ENCODE measurements at regions not wholly inside any gene's neighbourhood (a gene's known extent, or its start where the extent isn't known, plus 50 kb on each side); places are given as distances from the start of the nearest gene placed in this dataset.

DNA sequence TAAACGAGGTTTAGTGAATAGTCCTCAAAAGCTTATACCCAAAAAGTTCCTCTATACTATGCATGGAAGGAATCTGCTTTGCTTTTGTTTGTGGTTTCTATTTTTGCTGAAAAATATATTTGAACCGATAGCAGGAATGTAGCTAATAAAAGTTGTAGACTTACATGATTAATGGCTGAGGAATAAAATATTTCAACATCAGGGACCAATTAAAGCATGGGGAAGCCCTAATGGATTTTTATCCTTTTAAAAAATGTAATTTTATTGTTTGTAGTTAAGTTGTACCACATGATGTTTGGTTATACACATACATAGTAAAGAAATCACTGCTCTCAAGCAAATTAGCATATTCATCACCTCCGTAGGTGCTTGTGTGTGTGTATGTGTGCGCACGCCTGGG lies 295.3 kb upstream of the CNTN5 start:
- Histone ChIP-seq H3K36me3 (replicated peaks in 1 of 2; ENCODE audit: control insufficient read depth in 1 of 2, insufficient read depth in 2 of 2, low read length in 1 of 2) (no peaks in the 10 kb centered on the region), H2AFZ (ENCODE audit: low read depth) (no peak overlapping the region), H3K79me2 (ENCODE audit: insufficient read depth) (no peaks in the 10 kb centered on the region), H3K9ac (no peak overlapping the region), H3K9me3 (0 out of 2 replicates have a peak, but pooled peaks cover 5% of the 10 kb centered on the region), H3K4me2 (no peak overlapping the region), H3K9me2 (no peaks in the 10 kb centered on the region), H3K27me3 (ENCODE audit: insufficient read depth) (no peaks in the 10 kb centered on the region), H3K4me3 (ENCODE audit: low read depth in 2 of 2, low read length in 1 of 2) (no peak overlapping the region), H4K20me1 (ENCODE audit: insufficient read depth) (no peaks in the 10 kb centered on the region), H3F3A (replicated peaks; ENCODE audit: insufficient read depth) (no peaks in the 10 kb centered on the region), H3K27ac (ENCODE audit: low read depth in 2 of 2, low read length in 1 of 2) (no peak overlapping the region), H3K4me1 (ENCODE audit: control insufficient read depth in 1 of 2, insufficient read depth in 2 of 2, low read depth in 1 of 2, low read length in 1 of 2) (no peaks in the 10 kb centered on the region)
- DNase-seq: no peak
- CTCF ChIA-PET: no interaction called here
- POLR2A ChIA-PET: no interaction called here
- WGBS (ENCODE audit: low lambda C conversion rate): 14% methylated on average over 5 of the region's 5 CpGs
- TF ChIP-seq, protein P1, sequence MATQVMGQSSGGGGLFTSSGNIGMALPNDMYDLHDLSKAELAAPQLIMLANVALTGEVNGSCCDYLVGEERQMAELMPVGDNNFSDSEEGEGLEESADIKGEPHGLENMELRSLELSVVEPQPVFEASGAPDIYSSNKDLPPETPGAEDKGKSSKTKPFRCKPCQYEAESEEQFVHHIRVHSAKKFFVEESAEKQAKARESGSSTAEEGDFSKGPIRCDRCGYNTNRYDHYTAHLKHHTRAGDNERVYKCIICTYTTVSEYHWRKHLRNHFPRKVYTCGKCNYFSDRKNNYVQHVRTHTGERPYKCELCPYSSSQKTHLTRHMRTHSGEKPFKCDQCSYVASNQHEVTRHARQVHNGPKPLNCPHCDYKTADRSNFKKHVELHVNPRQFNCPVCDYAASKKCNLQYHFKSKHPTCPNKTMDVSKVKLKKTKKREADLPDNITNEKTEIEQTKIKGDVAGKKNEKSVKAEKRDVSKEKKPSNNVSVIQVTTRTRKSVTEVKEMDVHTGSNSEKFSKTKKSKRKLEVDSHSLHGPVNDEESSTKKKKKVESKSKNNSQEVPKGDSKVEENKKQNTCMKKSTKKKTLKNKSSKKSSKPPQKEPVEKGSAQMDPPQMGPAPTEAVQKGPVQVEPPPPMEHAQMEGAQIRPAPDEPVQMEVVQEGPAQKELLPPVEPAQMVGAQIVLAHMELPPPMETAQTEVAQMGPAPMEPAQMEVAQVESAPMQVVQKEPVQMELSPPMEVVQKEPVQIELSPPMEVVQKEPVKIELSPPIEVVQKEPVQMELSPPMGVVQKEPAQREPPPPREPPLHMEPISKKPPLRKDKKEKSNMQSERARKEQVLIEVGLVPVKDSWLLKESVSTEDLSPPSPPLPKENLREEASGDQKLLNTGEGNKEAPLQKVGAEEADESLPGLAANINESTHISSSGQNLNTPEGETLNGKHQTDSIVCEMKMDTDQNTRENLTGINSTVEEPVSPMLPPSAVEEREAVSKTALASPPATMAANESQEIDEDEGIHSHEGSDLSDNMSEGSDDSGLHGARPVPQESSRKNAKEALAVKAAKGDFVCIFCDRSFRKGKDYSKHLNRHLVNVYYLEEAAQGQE (IDR thresholded peaks at IDR 0.05; ENCODE audit: low read depth, low read length): no peak
- TF ChIP-seq FOXM1 (IDR thresholded peaks at IDR 0.05; ENCODE audit: low read depth) (no peak), GABPA (IDR thresholded peaks at IDR 0.05; ENCODE audit: low read depth) (no peak), FOSL2 (IDR thresholded peaks at IDR 0.05; ENCODE audit: borderline replicate concordance, low read depth) (no peak), EZH2phosphoT487 (IDR thresholded peaks at IDR 0.05; ENCODE audit: borderline replicate concordance, low read depth) (no peak), NFIC (IDR thresholded peaks at IDR 0.05; ENCODE audit: borderline replicate concordance) (no peak), NRF1 (IDR thresholded peaks at IDR 0.05; ENCODE audit: low read depth, low read length) (no peak), RAD21 (IDR thresholded peaks at IDR 0.05; ENCODE audit: low read length) (no peak), POLR2AphosphoS5 (IDR thresholded peaks at IDR 0.05; ENCODE audit: low read depth, low read length) (no peak), FOXJ3 (CRISPR knock-in tag; IDR thresholded peaks at IDR 0.05) (no peak)
- TF ChIP-seq, protein P2, sequence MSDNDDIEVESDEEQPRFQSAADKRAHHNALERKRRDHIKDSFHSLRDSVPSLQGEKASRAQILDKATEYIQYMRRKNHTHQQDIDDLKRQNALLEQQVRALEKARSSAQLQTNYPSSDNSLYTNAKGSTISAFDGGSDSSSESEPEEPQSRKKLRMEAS (IDR thresholded peaks at IDR 0.05; ENCODE audit: low read depth): no peak
- TF ChIP-seq, protein P3, sequence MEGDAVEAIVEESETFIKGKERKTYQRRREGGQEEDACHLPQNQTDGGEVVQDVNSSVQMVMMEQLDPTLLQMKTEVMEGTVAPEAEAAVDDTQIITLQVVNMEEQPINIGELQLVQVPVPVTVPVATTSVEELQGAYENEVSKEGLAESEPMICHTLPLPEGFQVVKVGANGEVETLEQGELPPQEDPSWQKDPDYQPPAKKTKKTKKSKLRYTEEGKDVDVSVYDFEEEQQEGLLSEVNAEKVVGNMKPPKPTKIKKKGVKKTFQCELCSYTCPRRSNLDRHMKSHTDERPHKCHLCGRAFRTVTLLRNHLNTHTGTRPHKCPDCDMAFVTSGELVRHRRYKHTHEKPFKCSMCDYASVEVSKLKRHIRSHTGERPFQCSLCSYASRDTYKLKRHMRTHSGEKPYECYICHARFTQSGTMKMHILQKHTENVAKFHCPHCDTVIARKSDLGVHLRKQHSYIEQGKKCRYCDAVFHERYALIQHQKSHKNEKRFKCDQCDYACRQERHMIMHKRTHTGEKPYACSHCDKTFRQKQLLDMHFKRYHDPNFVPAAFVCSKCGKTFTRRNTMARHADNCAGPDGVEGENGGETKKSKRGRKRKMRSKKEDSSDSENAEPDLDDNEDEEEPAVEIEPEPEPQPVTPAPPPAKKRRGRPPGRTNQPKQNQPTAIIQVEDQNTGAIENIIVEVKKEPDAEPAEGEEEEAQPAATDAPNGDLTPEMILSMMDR (IDR thresholded peaks at IDR 0.05): no peak

- no peaks in the 10 kb centered on the region for H3K9me2 ChIP-seq
- no peak for TF ChIP-seq FOXM1 (IDR thresholded peaks at IDR 0.05; ENCODE audit: low read depth)
- no peak for TF ChIP-seq RXRA (IDR thresholded peaks at IDR 0.05; ENCODE audit: borderline replicate concordance, low read depth)
- no peak for TF ChIP-seq PBX3 (IDR thresholded peaks at IDR 0.05)
- TF ChIP-seq, protein P1 (IDR thresholded peaks at IDR 0.05; ENCODE audit: low read depth, low read length): no peak
- no peak for TF ChIP-seq GABPA (IDR thresholded peaks at IDR 0.05; ENCODE audit: low read depth)
- no peak for TF ChIP-seq RAD21 (IDR thresholded peaks at IDR 0.05; ENCODE audit: low read length)
- TF ChIP-seq, protein P4, sequence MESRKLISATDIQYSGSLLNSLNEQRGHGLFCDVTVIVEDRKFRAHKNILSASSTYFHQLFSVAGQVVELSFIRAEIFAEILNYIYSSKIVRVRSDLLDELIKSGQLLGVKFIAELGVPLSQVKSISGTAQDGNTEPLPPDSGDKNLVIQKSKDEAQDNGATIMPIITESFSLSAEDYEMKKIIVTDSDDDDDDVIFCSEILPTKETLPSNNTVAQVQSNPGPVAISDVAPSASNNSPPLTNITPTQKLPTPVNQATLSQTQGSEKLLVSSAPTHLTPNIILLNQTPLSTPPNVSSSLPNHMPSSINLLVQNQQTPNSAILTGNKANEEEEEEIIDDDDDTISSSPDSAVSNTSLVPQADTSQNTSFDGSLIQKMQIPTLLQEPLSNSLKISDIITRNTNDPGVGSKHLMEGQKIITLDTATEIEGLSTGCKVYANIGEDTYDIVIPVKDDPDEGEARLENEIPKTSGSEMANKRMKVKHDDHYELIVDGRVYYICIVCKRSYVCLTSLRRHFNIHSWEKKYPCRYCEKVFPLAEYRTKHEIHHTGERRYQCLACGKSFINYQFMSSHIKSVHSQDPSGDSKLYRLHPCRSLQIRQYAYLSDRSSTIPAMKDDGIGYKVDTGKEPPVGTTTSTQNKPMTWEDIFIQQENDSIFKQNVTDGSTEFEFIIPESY (IDR thresholded peaks at IDR 0.05; ENCODE audit: borderline replicate concordance, low read depth): no peak
Measured at GRCh38 chr11:98728421-98728820, 292.3 kb upstream of the CNTN5 start.

More at GRCh38 chr11:98728421-98728820, 292.3 kb upstream of the CNTN5 start:
- Histone ChIP-seq H3K27ac (ENCODE audit: low read depth in 2 of 2, low read length in 1 of 2) (no peak overlapping the region), H3K27me3 (ENCODE audit: insufficient read depth) (no peaks in the 10 kb centered on the region), H3K4me3 (ENCODE audit: low read depth in 2 of 2, low read length in 1 of 2) (no peak overlapping the region), H2AFZ (ENCODE audit: low read depth) (no peak overlapping the region), H3K4me1 (ENCODE audit: control insufficient read depth in 1 of 2, insufficient read depth in 2 of 2, low read depth in 1 of 2, low read length in 1 of 2) (no peaks in the 10 kb centered on the region), H3K4me2 (no peak overlapping the region), H3K36me3 (replicated peaks in 1 of 2; ENCODE audit: control insufficient read depth in 1 of 2, insufficient read depth in 2 of 2, low read length in 1 of 2) (no peaks in the 10 kb centered on the region), H3F3A (replicated peaks; ENCODE audit: insufficient read depth) (no peaks in the 10 kb centered on the region), H4K20me1 (ENCODE audit: insufficient read depth) (no peaks in the 10 kb centered on the region), H3K9me3 (0 out of 2 replicates have a peak, but pooled peaks cover 5% of the 10 kb centered on the region), H3K9ac (no peak overlapping the region), H3K79me2 (ENCODE audit: insufficient read depth) (no peaks in the 10 kb centered on the region)
- ChIA-PET CTCF (no interaction called here), POLR2A (no interaction called here)
- 26% methylated on average over 4 of the region's 4 CpGs for WGBS (ENCODE audit: low lambda C conversion rate)
- DNase-seq: no peak

Data from SK-N-SH (cell line).